ENCODE measurements at regions not wholly inside any gene's neighbourhood (a gene's known extent, or its start where the extent isn't known, plus 50 kb on each side); places are given as distances from the start of the nearest gene placed in this dataset.

GRCh38 chr1:5480906-5481305 is 511.3 kb downstream of the NPHP4 start:
- TF ChIP-seq CTCF (conservative IDR thresholded peaks at IDR 0.05 in 1 of 2, IDR thresholded peaks at IDR 0.05 in 1 of 2; ENCODE audit: low read depth in 1 of 2, low read length in 2 of 2) (no peak), EZH2 (IDR thresholded peaks at IDR 0.05; ENCODE audit: low read length, missing control alignments) (no peak)
- no peak overlapping the region for H3K27ac ChIP-seq (ENCODE audit: insufficient read depth, low read length)

GRCh38 chr1:5479876-5480646 is 512.2 kb downstream of the NPHP4 start:
- no peaks in the 10 kb centered on the region for H3K36me3 ChIP-seq (ENCODE audit: control insufficient read depth, insufficient read depth, low read length)
- no peaks in the 10 kb centered on the region for H3K79me2 ChIP-seq (ENCODE audit: control insufficient read depth, insufficient read depth, low read length)
- TF ChIP-seq EZH2 (IDR thresholded peaks at IDR 0.05; ENCODE audit: low read length, missing control alignments) = no peak
- no peak for TF ChIP-seq CTCF (conservative IDR thresholded peaks at IDR 0.05 in 1 of 2, IDR thresholded peaks at IDR 0.05 in 1 of 2; ENCODE audit: low read depth in 1 of 2, low read length in 2 of 2)
- no peaks in the 10 kb centered on the region for H4K20me1 ChIP-seq (ENCODE audit: control insufficient read depth, extremely low read depth, insufficient read depth, low read length)
- no peaks in the 10 kb centered on the region for H3K4me1 ChIP-seq (ENCODE audit: control insufficient read depth, extremely low read depth, insufficient read depth, low read length)
- no peak overlapping the region for H2AFZ ChIP-seq (ENCODE audit: low read length)
- no peak overlapping the region for H3K4me2 ChIP-seq (ENCODE audit: extremely low read depth, insufficient read depth, low read length)
- H3K9ac ChIP-seq (ENCODE audit: insufficient read depth, low read length) = no peak overlapping the region
- DNase-seq (ENCODE audit: low read depth in 2 of 2) = no peak
- H3K4me3 ChIP-seq (replicated peaks in 1 of 4; ENCODE audit: control extremely low read depth in 1 of 4, insufficient read depth in 1 of 4, low read depth in 3 of 4, low read length in 4 of 4) = no peak overlapping the region
- H3K27me3 ChIP-seq (ENCODE audit: control insufficient read depth, insufficient read depth, low read length) = no peaks in the 10 kb centered on the region
- no peak overlapping the region for H3K27ac ChIP-seq (ENCODE audit: insufficient read depth, low read length)
- H3K9me3 ChIP-seq (ENCODE audit: control insufficient read depth, insufficient read depth, low read depth, low read length) = no peaks in the 10 kb centered on the region

More at GRCh38 chr1:5480906-5481305, 511.3 kb downstream of the NPHP4 start:
- Histone ChIP-seq H3K4me2 (ENCODE audit: extremely low read depth, insufficient read depth, low read length) (no peak overlapping the region), H3K79me2 (ENCODE audit: control insufficient read depth, insufficient read depth, low read length) (no peaks in the 10 kb centered on the region), H4K20me1 (ENCODE audit: control insufficient read depth, extremely low read depth, insufficient read depth, low read length) (no peaks in the 10 kb centered on the region), H3K9ac (ENCODE audit: insufficient read depth, low read length) (no peak overlapping the region), H3K9me3 (ENCODE audit: control insufficient read depth, insufficient read depth, low read depth, low read length) (no peaks in the 10 kb centered on the region), H3K27me3 (ENCODE audit: control insufficient read depth, insufficient read depth, low read length) (no peaks in the 10 kb centered on the region), H3K36me3 (ENCODE audit: control insufficient read depth, insufficient read depth, low read length) (no peaks in the 10 kb centered on the region), H3K4me1 (ENCODE audit: control insufficient read depth, extremely low read depth, insufficient read depth, low read length) (no peaks in the 10 kb centered on the region), H2AFZ (ENCODE audit: low read length) (no peak overlapping the region), H3K4me3 (replicated peaks in 1 of 4; ENCODE audit: control extremely low read depth in 1 of 4, insufficient read depth in 1 of 4, low read depth in 3 of 4, low read length in 4 of 4) (no peak overlapping the region)
- no peak for DNase-seq (ENCODE audit: low read depth in 2 of 2)

GRCh38 chr1:5478961-5479360 is 513.3 kb downstream of the NPHP4 start:
- TF ChIP-seq CTCF (conservative IDR thresholded peaks at IDR 0.05 in 1 of 2, IDR thresholded peaks at IDR 0.05 in 1 of 2; ENCODE audit: low read depth in 1 of 2, low read length in 2 of 2) = no peak
- no peaks in the 10 kb centered on the region for H4K20me1 ChIP-seq (ENCODE audit: control insufficient read depth, extremely low read depth, insufficient read depth, low read length)
- H3K27ac ChIP-seq (ENCODE audit: insufficient read depth, low read length) = no peak overlapping the region
- H3K9ac ChIP-seq (ENCODE audit: insufficient read depth, low read length) = no peak overlapping the region
- no peak for DNase-seq (ENCODE audit: low read depth in 2 of 2)
- H3K79me2 ChIP-seq (ENCODE audit: control insufficient read depth, insufficient read depth, low read length) = no peaks in the 10 kb centered on the region
- no peaks in the 10 kb centered on the region for H3K27me3 ChIP-seq (ENCODE audit: control insufficient read depth, insufficient read depth, low read length)
- no peak overlapping the region for H2AFZ ChIP-seq (ENCODE audit: low read length)
- no peak overlapping the region for H3K4me3 ChIP-seq (replicated peaks in 1 of 4; ENCODE audit: control extremely low read depth in 1 of 4, insufficient read depth in 1 of 4, low read depth in 3 of 4, low read length in 4 of 4)
- H3K36me3 ChIP-seq (ENCODE audit: control insufficient read depth, insufficient read depth, low read length) = no peaks in the 10 kb centered on the region
- no peaks in the 10 kb centered on the region for H3K9me3 ChIP-seq (ENCODE audit: control insufficient read depth, insufficient read depth, low read depth, low read length)
- no peaks in the 10 kb centered on the region for H3K4me1 ChIP-seq (ENCODE audit: control insufficient read depth, extremely low read depth, insufficient read depth, low read length)
- no peak overlapping the region for H3K4me2 ChIP-seq (ENCODE audit: extremely low read depth, insufficient read depth, low read length)

All from fibroblast of lung (primary cell).